HL-60 (cell line): ENCODE measurements at regions not wholly inside any gene's neighbourhood (a gene's known extent, or its start where the extent isn't known, plus 50 kb on each side); places are given as distances from the start of the nearest gene placed in this dataset.

Source experiments
- DNase-seq, 2 experiments: peaks; one replicate each; pipeline ENCODE4 v3.0.0-alpha.2; 2010 to 2020; ENCODE audit warnings: low read depth in 1 of 2, low spot score in 1 of 2
- H3K27ac ChIP-seq: fragments of 250-450 bp; sonication (Bioruptor Pico); replicated peaks from 2 replicates; pipeline ENCODE4 v1.5.1; 2020; ENCODE audit warnings: mild to moderate bottlenecking, moderate library complexity
- H3K27me3 ChIP-seq: fragments of 250-450 bp; sonication (Bioruptor Pico); 2 replicates; pipeline ENCODE4 v1.5.1; 2021; ENCODE audit warnings: mild to moderate bottlenecking, moderate library complexity; ENCODE audit not compliant: insufficient read depth, poor library complexity, severe bottlenecking
- H3K4me3 ChIP-seq: replicated peaks from 2 replicates; pipeline ENCODE4 v1.5.1; 2011; ENCODE audit warnings: mild to moderate bottlenecking, control low read depth, low read length; ENCODE audit not compliant: insufficient read depth
- GABPA ChIP-seq: IDR thresholded peaks from 2 replicates; pipeline ENCODE4 v1.6.1; 2012; ENCODE audit warnings: low read depth
- POLR2AphosphoS5 ChIP-seq: IDR thresholded peaks from 2 replicates; pipeline ENCODE4 v1.6.1; 2012; ENCODE audit warnings: low read depth
- REST ChIP-seq: IDR thresholded peaks from 2 replicates; pipeline ENCODE4 v1.6.1; 2012; ENCODE audit warnings: low read depth; ENCODE audit not compliant: insufficient replicate concordance
- SPI1 ChIP-seq: IDR thresholded peaks from 2 replicates; pipeline ENCODE4 v1.6.1; 2012; ENCODE audit warnings: low read depth, mild to moderate bottlenecking, borderline replicate concordance
- TF ChIP-seq, protein P1 (sequence below): IDR thresholded peaks from one replicate; pipeline ENCODE4 v1.5.1; 2011; ENCODE audit warnings: low read length, control low read depth, inconsistent platforms; ENCODE audit not compliant: insufficient read depth

GRCh38 chr11:15880291-15880690, 476.1 kb downstream of the SOX6 start:
- H3K27ac ChIP-seq: no peak overlapping the region
- no peak for DNase-seq
- TF ChIP-seq SPI1 (no peak), REST (no peak)
- TF ChIP-seq, protein P1, sequence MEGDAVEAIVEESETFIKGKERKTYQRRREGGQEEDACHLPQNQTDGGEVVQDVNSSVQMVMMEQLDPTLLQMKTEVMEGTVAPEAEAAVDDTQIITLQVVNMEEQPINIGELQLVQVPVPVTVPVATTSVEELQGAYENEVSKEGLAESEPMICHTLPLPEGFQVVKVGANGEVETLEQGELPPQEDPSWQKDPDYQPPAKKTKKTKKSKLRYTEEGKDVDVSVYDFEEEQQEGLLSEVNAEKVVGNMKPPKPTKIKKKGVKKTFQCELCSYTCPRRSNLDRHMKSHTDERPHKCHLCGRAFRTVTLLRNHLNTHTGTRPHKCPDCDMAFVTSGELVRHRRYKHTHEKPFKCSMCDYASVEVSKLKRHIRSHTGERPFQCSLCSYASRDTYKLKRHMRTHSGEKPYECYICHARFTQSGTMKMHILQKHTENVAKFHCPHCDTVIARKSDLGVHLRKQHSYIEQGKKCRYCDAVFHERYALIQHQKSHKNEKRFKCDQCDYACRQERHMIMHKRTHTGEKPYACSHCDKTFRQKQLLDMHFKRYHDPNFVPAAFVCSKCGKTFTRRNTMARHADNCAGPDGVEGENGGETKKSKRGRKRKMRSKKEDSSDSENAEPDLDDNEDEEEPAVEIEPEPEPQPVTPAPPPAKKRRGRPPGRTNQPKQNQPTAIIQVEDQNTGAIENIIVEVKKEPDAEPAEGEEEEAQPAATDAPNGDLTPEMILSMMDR: no peak
- peaks cover 4% of the 10 kb centered on the region for H3K27me3 ChIP-seq
- H3K4me3 ChIP-seq: no peak overlapping the region

DNA sequence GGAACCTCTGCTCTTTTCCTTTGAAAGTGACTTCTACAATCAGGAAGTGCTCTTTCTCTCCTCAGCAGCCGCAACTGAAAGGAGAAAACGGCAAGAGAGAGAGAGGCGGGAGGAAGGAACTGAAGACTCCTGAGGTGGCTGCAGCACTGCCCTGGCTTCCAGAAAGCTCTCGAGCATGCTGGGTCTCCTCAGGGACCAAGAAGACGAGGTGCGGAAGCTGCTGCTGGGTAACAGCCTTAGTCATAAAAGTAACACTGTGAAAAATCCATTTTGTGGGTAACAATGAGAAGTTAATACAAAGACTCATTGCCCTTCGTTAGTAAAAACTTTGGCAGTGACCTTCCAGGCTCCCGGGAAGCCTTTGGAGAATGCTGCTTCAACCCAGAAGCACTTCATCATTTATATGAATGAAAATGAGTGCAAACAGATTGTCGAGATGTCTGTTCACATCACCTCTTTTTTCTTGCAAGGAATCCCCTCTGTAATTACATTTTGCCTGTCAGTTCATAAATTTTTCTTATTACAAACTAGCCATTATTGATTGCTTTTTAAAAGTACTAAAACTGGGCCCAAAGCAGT, 473.4 kb downstream of the SOX6 start:
- H3K27me3 ChIP-seq: peaks cover 4% of the 10 kb centered on the region
- no peak overlapping the region for H3K27ac ChIP-seq
- DNase-seq: no peak
- H3K4me3 ChIP-seq: no peak overlapping the region
- TF ChIP-seq GABPA (no peak), POLR2AphosphoS5 (no peak), SPI1 (no peak), REST (no peak)
- TF ChIP-seq, protein P1: no peak

DNA sequence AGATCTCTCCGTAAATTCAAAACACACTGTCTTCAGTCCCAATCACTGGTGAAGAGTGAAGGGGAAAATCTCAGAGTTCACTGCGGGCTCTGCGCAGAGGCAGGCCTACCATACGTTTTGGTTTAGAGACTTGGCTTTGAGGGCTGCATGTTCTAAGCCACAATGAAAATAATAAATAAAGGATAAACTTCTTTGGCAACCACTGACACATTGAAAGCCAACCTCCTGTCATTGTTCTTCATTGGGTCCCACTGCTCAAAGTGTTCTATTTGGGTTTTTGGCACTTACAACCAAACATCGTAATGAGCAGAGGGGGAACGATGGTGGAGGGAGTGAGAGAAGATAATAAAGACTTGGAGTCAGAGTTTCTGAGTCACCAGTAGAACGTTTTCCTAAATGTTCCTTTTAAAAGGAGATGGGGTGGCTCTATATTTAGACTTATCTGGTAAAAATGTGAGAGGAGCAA, 472.9 kb downstream of the SOX6 start:
- peaks cover 4% of the 10 kb centered on the region for H3K27me3 ChIP-seq
- H3K4me3 ChIP-seq: no peak overlapping the region
- no peak overlapping the region for H3K27ac ChIP-seq
- DNase-seq: no peak
- TF ChIP-seq REST: no peak
- TF ChIP-seq GABPA: no peak
- TF ChIP-seq, protein P1: no peak
- TF ChIP-seq SPI1: no peak
- no peak for TF ChIP-seq POLR2AphosphoS5
